ENCODE measurements at regions not wholly inside any gene's neighbourhood (a gene's known extent, or its start where the extent isn't known, plus 50 kb on each side); places are given as distances from the start of the nearest gene placed in this dataset.

GRCh38 chr21:32073593-32073992 lies 200.8 kb downstream of the HUNK start:
- TF ChIP-seq CTCF (IDR thresholded peaks at IDR 0.05) (no peak), POLR2A (IDR thresholded peaks at IDR 0.05) (no peak), EP300 (IDR thresholded peaks at IDR 0.05) (no peak), POLR2AphosphoS5 (IDR thresholded peaks at IDR 0.05) (no peak)
